Ovary (tissue), 3 donors: ENCODE measurements at regions not wholly inside any gene's neighbourhood (a gene's known extent, or its start where the extent isn't known, plus 50 kb on each side); places are given as distances from the start of the nearest gene placed in this dataset.

Experiments used
- EP300 ChIP-seq: sonication (generic); formaldehyde crosslinking; IDR thresholded peaks from one replicate; pipeline ENCODE4 v1.6.1; 2017; ENCODE audit warnings: antibody characterized with exemption
- POLR2A ChIP-seq: fragments of 450-650 bp; IDR thresholded peaks from one replicate; pipeline ENCODE4 v1.6.1; 2017; ENCODE audit warnings: antibody characterized with exemption, mild to moderate bottlenecking, moderate library complexity
- TF ChIP-seq, protein P1 (sequence below), 3 donors: fragments of 450-650 bp in 2 of 3; fragments of 200-600 bp in 1 of 3; IDR thresholded peaks; one replicate each; pipeline versions ENCODE4 v1.5.1 to v1.8.0; 2016 to 2022; ENCODE audit warnings: antibody characterized with exemption in 3 of 3, mild to moderate bottlenecking in 1 of 3
- donor health status: DM: no; HTN: no; CAD: no.

- TF ChIP-seq, protein P1, sequence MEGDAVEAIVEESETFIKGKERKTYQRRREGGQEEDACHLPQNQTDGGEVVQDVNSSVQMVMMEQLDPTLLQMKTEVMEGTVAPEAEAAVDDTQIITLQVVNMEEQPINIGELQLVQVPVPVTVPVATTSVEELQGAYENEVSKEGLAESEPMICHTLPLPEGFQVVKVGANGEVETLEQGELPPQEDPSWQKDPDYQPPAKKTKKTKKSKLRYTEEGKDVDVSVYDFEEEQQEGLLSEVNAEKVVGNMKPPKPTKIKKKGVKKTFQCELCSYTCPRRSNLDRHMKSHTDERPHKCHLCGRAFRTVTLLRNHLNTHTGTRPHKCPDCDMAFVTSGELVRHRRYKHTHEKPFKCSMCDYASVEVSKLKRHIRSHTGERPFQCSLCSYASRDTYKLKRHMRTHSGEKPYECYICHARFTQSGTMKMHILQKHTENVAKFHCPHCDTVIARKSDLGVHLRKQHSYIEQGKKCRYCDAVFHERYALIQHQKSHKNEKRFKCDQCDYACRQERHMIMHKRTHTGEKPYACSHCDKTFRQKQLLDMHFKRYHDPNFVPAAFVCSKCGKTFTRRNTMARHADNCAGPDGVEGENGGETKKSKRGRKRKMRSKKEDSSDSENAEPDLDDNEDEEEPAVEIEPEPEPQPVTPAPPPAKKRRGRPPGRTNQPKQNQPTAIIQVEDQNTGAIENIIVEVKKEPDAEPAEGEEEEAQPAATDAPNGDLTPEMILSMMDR (IDR thresholded peaks at IDR 0.05), result no peak
- no peak for TF ChIP-seq POLR2A
- TF ChIP-seq EP300, result no peak
These were observed 73.1 kb upstream of the PWP1 start for GRCh38 chr12:107612508-107612907.
